ENCODE measurements at regions not wholly inside any gene's neighbourhood (a gene's known extent, or its start where the extent isn't known, plus 50 kb on each side); places are given as distances from the start of the nearest gene placed in this dataset.
"Not testable (repeated sequence)": the region's sequence is repeated elsewhere in the genome, so short reads cannot be mapped to it uniquely, and the experiment has no call there.

DNA sequence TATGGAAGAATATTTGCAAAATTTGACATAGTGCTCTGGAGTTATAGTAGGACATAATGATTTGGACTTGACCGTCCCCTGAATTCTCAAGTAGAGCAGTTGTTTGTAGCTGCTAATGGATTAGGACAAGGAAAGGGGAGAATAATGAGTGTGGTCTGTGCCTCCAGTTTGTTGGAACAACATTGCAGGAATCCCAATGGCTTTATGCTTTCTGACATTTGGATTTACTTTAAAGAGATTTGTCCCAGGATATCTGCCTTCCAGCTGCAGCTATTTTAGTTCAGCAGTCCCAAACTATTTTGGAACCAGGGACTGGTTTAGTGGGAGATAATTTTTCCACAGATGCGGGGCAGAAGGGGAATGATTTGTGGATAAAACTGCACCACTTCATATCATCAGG is 648.2 kb downstream of the SLCO4C1 start:
- DNase-seq (ENCODE audit: low read depth): no peak

DNA sequence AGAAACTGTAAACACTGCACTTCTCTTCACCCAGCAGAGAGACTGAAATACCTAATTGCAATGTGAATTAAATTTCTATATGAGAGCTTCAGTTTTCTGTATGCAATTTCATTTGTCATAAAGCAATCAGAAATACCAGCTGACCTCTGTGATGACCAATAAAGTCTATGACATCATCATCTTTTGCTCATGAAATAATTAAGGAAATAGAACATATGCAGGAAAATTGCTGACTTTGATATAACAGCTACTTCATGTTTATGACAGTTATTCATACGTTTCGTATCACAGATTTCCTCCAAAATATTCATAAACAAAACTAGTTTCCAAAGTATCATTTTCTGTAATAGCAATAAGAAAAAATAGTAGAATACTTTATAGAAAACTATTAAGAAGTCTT is 652.3 kb downstream of the SLCO4C1 start:
- DNase-seq (ENCODE audit: low read depth): no peak

DNA sequence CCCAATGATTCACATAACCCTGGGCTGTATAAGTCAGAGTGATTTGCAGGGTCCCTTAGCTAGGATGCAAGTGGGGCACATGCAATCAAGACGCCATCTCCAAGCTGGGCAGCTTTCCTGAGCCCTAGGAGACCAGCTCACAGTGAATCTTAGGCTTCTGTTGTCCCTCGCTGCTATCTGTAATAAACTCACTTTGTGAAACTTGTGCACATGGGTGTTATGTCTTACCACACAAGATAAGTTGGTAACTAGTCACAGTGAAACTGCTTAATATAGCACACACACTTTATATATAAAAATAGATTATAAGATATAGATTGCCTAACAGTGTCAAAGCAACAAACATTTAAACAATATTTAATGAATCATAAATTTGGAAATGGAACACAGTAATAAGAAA is 658.5 kb downstream of the SLCO4C1 start:
- DNase-seq (ENCODE audit: low read depth): no peak

DNA sequence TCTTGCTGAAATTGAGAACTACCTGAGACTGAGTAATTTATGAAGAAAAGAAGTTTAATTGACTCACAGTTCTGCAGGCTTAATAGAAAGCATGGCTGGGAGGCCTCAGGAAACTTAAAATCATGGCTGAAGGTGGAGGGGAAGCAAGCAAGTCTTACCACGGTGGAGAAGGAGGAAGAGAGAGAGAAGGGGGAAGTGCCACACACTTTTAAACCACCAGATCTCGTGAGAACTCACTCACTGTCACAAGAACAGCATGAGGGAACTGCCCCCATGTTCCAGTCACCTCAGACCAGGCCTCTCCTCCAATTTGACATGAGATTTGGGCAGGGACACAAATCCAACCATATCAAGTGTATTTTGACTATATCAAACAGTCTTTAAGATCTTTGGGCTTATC is 668.3 kb downstream of the SLCO4C1 start:
- DNase-seq (ENCODE audit: low read depth): not testable (repeated sequence)

DNA sequence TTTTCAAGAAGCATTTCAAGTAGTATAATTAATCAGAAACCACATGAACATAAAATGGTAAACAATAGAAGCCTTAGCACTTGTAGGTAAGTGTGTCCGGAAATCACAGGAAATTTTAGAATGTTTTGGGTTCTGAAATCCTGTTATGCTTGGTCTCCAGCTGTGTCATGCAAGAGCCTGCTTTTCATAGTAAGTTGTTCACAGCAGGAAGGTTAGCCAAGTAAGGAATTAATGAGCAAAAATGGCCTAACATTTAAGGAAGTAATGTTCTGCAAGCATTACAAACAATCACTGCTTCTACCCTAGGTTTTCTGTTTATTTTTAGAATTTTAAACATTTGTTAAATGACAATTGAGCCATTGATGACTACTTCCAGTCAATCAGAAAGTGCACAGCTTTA is 669.5 kb downstream of the SLCO4C1 start:
- DNase-seq (ENCODE audit: low read depth): no peak

DNA sequence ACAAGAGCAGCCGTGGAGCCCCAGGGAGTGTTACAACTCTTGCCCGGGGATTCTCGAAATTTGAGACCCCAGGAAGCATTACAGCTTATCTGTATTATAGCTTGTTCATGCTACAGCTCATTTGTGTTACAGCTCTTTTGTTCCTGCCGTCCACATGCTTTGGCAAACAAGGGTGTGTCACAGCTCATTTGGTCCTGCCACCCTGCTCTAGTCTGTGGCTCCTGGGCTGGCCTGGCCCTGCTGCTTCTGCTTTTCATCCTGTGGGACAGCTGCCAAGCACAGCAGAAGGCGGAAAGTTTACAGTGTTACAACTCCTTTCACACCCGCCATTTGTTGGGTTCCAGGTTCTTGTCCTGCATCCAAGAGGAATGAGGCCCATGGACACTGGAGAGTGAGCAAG is 685.0 kb downstream of the SLCO4C1 start:
- DNase-seq (ENCODE audit: low read depth): no peak

DNA sequence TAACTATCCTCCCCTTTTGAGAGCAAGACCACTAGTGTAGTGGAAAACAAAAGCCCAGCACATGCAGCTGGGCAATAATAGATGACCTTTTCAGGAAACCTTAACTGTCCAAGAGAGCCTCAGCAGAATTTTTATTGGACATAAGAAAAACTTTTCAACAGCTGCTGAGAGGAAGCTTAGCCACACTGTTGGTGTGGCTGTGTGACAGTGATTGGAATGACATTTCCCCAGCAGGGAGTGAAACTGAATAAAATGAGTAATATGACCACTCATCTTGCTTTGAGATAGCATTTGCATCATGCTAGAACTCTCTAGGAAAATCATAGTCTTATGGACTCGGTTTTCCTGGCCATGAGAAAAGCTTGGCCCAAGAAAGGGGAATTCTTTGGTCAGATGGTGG is 687.8 kb downstream of the SLCO4C1 start:
- no peak for DNase-seq (ENCODE audit: low read depth)

DNA sequence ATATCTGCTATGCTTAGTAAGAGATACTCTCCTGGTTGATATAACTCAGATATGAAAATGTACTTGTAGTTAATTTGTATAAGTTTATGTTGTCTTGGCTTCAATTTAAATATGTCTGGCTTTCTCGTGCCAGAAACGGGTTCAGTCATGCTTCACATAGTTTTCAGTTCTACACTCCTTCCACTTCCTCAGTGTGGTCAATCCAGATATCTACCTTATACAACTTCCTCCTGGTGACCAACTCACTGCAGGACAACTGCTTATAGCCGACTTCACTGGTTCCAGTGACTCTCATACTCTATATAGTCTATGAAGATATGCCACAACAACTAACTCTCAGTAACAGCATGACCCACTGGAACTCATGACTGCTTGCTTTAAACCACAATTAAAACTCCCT is 690.4 kb downstream of the SLCO4C1 start:
- no peak for DNase-seq (ENCODE audit: low read depth)

DNA sequence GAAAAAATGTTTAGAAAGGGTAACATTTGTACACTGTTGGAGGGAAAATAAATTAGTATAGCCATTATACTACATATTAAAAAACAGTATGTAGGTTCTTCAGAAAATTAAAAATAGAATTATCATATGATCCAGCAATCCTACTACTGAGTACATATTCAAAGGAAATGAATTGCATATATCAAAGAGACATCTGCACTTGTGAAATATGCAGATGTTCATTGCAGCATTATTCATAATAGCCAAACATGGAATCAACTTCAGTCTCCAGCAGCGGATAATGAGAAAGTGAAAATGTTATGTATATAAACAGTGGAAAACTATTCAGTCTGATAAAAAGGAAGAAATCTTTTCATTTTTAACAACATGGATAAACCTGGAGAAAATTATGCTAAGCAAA is 695.5 kb downstream of the SLCO4C1 start:
- no peak for DNase-seq (ENCODE audit: low read depth)

DNA sequence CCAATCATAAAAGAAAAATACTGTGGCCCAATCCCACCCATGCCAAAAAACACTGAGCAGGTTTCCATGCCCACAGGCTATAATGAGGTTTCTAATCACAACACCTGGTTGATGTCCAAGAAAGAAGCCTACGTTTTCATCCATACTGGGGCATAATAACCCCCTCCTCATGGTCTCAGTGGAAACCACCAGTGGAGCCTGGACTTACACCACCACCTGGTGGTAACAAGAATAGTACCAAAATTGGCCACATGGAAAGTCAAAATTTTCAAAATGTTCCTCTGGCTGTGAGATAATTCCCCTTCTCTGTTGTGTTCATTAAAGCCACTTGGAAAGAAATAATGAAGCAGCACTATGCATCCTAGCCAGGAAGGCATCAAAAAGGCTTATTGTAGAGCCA is 687.3 kb upstream of the ST8SIA4 start:
- no peak for DNase-seq (ENCODE audit: low read depth)

DNA sequence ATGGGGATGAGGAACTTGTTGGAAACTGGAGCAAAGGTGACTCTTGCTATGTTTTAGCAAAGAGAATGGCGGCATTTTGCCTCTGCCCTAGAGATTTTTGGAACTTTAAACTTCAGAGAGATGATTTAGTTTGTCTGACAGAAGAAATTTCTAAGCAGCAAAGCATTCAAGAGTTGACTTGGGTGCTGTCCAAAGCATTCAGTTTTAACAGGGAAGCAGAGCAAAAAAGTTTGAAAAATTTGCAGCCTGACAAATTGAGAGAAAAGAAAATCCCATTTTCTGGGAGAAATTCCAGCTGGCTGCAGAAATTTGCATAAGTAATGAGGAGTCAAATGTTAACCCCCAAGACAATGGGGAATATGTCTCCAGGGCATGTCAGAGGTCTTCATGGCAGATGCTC is 682.3 kb upstream of the ST8SIA4 start:
- no peak for DNase-seq (ENCODE audit: low read depth)

DNA sequence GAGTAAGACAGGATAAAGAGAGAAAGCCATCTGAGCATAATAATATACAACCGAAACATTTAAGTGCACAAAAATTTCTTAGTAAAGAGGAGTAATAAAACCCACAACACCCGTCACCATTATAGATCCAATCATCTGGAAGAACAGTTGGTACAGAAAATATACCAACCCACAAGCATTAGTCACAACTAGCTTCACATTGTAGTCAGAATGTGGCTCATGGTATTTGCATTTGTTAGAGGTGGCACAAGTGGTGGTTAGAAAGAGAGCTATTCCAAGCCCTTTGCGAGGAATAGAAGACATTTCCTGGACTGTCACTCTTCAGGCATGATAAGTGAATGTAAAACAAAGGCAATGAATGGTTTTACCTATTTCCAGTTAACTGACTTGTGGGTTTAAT is 677.5 kb upstream of the ST8SIA4 start:
- DNase-seq (ENCODE audit: low read depth): no peak

DNA sequence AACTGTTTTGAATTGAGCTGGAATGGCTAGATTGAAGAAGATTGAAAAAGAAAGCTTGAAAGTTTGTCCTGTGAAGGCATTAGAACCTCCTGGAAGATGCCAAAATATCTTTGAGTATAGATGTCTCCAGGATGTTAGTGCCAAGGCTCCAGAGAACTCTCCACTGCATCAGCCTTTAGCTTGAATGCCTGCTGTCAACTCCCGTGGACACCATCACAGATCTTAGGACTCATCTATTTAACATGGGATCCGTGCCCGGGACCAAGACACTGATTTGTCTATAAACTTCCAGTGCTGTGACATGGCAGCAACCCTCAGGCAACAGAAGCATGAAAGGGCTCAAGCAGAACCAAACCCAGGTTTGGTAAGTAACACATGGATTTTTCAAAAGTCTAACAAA is 670.9 kb upstream of the ST8SIA4 start:
- DNase-seq (ENCODE audit: low read depth): no peak

DNA sequence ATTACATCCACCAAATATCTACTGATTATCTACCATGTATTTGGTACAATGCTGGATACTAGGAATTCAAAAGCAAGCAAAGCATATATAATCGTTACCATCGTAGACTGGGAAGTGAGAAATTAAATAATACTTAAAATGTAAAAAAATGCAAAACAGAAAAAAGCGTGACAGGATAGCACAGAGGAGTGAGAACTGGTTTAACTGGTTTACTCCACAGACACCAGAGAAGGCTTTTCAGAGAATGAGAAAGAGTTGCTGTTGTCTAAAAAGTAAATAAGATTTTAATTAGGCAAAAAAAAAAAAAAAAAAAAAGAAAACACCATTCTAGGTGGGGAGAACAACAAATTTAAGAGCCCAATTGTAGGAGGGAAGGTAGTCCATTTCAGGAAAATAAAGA is 657.9 kb upstream of the ST8SIA4 start:
- no peak for DNase-seq (ENCODE audit: low read depth)

DNA sequence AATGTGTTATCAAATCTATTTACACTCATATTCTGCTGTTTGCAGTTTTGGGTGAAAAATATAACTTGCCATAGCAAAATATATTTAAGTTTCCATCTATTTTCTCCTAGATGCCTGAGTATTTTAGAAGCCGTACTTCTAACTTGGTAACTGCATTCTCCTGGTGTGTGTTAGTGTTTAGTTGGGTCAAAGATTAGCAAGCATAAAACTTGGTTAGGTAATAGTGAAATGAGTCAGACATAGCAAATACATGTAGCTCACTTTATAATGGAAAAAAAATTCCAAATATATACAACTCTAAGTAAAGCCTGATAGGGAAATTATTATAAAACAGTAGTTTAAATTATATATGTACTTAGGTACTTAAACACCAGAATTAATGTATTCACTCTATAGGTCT is 640.7 kb upstream of the ST8SIA4 start:
- DNase-seq (ENCODE audit: low read depth): no peak

DNA sequence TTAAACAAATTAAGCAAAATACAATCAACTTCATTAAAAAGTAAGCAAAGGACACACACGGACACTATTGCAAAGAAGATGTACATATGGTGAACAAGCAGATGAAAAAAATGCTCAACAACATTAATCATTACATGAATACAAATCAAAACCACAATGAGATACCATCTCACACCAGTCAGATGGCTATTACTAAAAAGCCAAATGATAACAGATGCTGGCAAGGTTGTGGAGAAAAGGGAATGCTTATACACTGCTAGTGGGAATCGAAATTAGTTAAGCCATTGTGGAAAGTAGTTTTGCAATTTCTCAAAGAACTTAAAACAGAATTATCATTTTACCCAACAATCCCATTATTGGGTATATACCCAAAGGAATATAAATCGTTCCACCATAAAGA is 636.2 kb upstream of the ST8SIA4 start:
- no peak for DNase-seq (ENCODE audit: low read depth)

DNA sequence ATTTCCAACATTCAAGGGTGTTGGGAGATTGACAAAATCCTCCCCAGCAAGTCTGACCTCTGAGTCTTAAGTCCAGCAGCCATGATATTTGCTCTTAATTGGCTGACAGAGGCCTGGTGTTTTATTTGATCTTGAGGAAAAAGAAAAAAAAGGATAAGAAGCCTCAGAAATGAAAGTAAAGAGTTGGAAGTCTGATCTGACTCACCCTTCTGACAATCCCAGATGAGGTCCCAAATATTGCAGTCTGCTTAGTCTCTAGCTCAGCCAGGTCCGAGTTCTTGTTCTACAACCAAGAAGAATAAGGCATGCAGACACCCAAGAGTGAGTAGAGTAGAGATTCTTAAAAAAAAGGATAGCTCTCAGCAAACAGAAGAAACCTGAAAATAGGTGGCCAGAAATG is 632.5 kb upstream of the ST8SIA4 start:
- no peak for DNase-seq (ENCODE audit: low read depth)

DNA sequence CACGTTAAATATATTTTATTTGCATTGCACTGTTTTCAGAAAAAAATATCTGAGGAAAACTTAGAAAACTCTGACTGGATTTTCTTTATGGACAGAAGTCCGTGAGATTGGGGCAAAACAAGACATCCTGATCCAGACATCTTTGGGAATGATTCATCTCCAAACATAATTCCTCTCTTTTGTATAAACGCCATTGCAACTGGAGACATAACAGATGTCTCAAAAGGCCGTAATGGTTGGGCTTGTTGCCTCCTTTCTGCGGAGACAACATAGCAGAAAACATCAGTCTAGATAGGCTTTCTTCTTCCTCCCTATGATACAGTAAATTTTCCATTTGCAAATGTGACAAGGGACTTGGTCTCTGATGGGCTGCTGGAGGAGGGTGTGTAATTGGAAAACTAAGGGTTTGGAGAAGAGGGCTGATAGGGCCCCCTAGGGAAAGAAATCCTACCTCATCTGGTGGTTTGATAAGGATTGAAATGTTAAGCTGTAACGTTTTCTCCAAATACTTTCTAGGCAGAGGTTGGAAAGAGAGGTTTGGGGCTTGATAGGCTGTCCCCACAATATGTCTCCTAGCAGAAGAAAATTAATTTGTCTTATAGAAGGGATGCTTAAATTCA is 631.5 kb upstream of the ST8SIA4 start:
- DNase-seq (ENCODE audit: low read depth): no peak

DNA sequence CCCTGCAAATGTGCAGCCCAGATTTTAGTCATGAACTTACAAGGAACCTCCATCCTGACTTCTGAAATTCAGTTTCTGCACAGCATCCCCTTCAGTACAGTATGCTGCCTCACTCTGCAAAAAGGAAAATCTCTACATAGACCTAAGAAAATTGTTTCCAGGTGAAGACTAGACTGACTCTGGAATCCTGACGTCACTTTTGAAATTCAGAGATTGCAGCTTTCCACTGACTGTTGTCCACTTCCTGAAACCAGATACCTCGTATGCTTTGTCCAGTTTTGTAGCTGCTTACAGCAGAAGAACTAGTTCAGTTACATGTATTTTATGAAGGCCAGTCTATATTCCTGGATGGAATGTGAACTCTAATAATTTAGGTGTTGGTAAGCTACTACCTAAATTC is 629.3 kb upstream of the ST8SIA4 start:
- DNase-seq (ENCODE audit: low read depth): no peak

DNA sequence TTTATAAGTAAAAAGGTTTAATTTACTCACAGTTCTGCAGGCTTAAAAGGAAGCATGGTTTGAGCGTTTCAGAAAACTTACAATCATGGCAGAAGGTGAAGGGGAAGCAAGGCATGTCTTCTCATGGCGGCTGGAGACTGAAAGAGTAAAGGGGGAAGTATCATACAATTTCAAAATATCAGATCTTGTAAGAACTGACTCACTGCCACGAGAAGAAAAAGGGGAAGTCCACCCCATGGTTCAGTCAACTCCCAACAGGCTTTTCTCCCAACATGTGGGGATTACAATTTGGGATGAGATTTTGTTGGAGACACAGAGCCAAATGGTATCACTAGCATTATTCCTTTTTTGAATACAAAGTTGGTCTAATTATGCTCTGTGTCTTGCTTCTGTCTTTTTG is 627.9 kb upstream of the ST8SIA4 start:
- no peak for DNase-seq (ENCODE audit: low read depth)

DNA sequence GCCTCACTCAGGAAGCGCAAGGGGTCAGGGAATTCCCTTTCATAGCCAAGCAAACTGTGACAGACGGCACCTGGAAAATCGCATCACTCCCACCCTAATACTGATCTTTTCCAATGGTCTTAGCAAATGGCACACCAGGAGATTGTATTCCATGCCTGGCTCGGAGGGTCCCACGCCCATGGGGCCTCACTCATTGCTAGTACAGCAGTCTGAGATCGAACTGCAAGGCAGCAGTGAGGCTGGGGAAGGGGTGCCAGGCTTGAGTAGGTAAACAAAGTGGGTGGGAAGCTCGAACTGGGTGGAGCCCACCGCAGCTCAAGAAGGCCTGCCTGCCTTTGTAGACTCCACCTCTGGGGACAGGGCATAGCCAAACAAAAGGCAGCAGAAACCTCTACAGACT is 626.0 kb upstream of the ST8SIA4 start:
- DNase-seq (ENCODE audit: low read depth): not testable (repeated sequence)

DNA sequence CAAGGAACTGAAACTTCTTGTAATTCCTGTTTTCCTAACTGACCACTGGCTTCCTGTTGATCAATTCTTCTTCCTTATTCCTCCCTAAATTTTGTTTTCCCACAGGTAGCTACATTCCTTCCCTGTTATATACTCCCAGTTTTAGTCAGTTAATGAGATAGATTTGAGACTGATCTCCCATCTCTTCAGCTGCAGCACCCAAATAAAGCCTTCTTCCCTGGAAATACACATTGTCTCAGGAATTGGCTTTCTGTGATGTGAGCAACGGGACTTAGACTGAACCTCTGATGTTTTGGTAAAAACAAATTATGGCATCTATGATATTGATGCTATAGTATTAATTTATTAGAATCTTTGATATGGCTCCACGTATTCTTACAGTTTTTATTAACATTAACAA is 617.3 kb upstream of the ST8SIA4 start:
- no peak for DNase-seq (ENCODE audit: low read depth)

DNA sequence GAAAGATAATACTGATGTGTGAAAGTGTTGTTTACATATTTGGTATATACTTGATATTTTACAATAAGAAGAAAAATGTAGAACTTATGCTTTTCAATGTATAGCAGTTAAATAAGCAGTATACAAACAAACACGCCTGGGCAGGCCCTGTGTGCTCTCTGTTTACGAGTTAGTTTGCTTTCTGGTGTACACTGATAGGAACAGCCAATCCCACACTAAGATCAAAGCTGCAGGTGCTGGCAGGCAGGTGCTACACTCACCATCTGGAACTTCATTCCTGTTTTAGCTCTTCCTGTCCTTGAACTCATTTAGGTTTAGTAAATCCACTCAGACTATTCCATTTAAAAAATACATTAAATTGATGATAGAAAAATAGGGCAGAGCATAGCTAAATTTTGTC is 614.7 kb upstream of the ST8SIA4 start:
- DNase-seq (ENCODE audit: low read depth): no peak

DNA sequence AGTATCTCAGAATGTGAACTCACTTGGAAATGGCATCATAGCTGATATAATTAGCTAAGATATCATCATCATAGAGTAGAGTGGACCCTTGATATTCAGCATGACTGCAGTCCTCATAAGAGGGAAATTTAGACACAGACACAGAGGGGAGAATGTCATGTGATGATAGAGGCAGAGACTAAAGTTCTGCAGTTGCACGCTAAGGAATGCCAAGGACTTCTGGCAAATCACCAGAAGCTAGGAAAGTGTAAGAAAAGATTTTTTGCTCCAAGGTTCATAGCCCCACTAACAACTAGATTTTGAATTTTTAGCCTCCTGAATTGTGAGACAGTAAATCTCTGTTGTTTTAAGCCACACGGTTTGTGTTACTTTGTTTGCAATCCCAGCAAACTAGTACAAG is 612.6 kb upstream of the ST8SIA4 start:
- no peak for DNase-seq (ENCODE audit: low read depth)
